Kidney (tissue), 13 donors: ENCODE measurements at regions not wholly inside any gene's neighbourhood (a gene's known extent, or its start where the extent isn't known, plus 50 kb on each side); places are given as distances from the start of the nearest gene placed in this dataset.

Experiments
- DNase-seq, 5 donors: peaks; one replicate each; pipeline ENCODE4 v3.0.0-alpha.2; 2013 to 2020
- FAIRE-seq: peaks from 2 replicates; lab custom pipeline; 2012; peaks lifted over from hg19 to GRCh38; lab: Jason Lieb, UNC
- H3K27ac ChIP-seq, 2 donors: one replicate each; pipeline ENCODE4 v1.7.0; 2013; ENCODE audit warnings: low read depth in 2 of 2, low read length in 2 of 2, inconsistent platforms in 1 of 2
- H3K27me3 ChIP-seq: one replicate; pipeline ENCODE4 v1.7.1; 2013; ENCODE audit warnings: low read length, inconsistent platforms; ENCODE audit not compliant: control insufficient read depth, insufficient read depth
- H3K36me3 ChIP-seq, 3 donors: one replicate each; pipeline versions ENCODE4 v1.7.0 to v1.7.1; 2013; ENCODE audit warnings: low read length in 3 of 3, control low read depth in 1 of 3, inconsistent platforms in 1 of 3; ENCODE audit not compliant: insufficient read depth in 3 of 3, control insufficient read depth in 2 of 3
- H3K4me1 ChIP-seq, 3 donors: one replicate each; pipeline versions ENCODE4 v1.7.0 to v1.7.1; 2013; ENCODE audit warnings: low read length in 3 of 3, inconsistent platforms in 1 of 3, low read depth in 1 of 3; ENCODE audit not compliant: control insufficient read depth in 2 of 3, insufficient read depth in 2 of 3
- H3K4me3 ChIP-seq, 3 donors: one replicate each; pipeline versions ENCODE4 v1.7.0 to v1.8.1; 2013; ENCODE audit warnings: low read length in 3 of 3, control low read depth in 1 of 3, inconsistent platforms in 1 of 3
- H3K9ac ChIP-seq, 3 donors: one replicate each; pipeline versions ENCODE4 v1.7.0 to v1.7.1; 2013; ENCODE audit warnings: low read length in 3 of 3, control low read depth in 1 of 3, inconsistent platforms in 1 of 3
- H3K9me3 ChIP-seq, 3 donors: one replicate each; pipeline versions ENCODE4 v1.7.0 to v1.7.1; 2013; ENCODE audit warnings: low read length in 3 of 3, control low read depth in 1 of 3, inconsistent platforms in 1 of 3; ENCODE audit not compliant: control insufficient read depth in 2 of 3, insufficient read depth in 1 of 3
- CTCF ChIP-seq: IDR thresholded peaks from 3 replicates; pipeline ENCODE4 v1.5.1; 2012; ENCODE audit warnings: mild to moderate bottlenecking, moderate library complexity, borderline replicate concordance; ENCODE audit not compliant: insufficient read depth; ENCODE audit errors: extremely low read depth
- intact Hi-C: fragments of 100-400 bp; cut with DNase I; formaldehyde crosslinking; loops from one replicate; pipeline ENCODE4 v1.11.1; 2022
- donor health status: control.
- donor health status: control.
- donor health status: control.
- donor health status: control.
- donor health status: control.
- donor health status: DM: yes; HTN: yes; CAD: no.
- donor health status: Normal renal cell carcinoma (clear cell type).

- TF ChIP-seq CTCF = no peak
- no peak overlapping the region for H3K4me3 ChIP-seq
- H3K9ac ChIP-seq = no peak overlapping the region
- H3K27ac ChIP-seq = no peak overlapping the region
- DNase-seq = no peak
- no peaks in the 10 kb centered on the region for H3K36me3 ChIP-seq
- no peak for FAIRE-seq
- H3K4me1 ChIP-seq = no peaks in the 10 kb centered on the region
- no peaks in the 10 kb centered on the region for H3K9me3 ChIP-seq
- intact Hi-C loops = no loop called here
- H3K27me3 ChIP-seq = no peaks in the 10 kb centered on the region
These were observed 382.2 kb downstream of the FUT8 start for GRCh38 chr14:65794674-65795279.

GRCh38 chr14:65798216-65798615, 385.7 kb downstream of the FUT8 start:
- H3K9me3 ChIP-seq = no peaks in the 10 kb centered on the region
- no peaks in the 10 kb centered on the region for H3K36me3 ChIP-seq
- FAIRE-seq = no peak
- no peak for DNase-seq
- H3K9ac ChIP-seq = no peak overlapping the region
- intact Hi-C loops = no loop called here
- no peak overlapping the region for H3K4me3 ChIP-seq
- no peaks in the 10 kb centered on the region for H3K4me1 ChIP-seq
- H3K27me3 ChIP-seq = no peaks in the 10 kb centered on the region
- no peak for TF ChIP-seq CTCF
- H3K27ac ChIP-seq = no peak overlapping the region

- no peak overlapping the region for H3K9ac ChIP-seq
- H3K4me3 ChIP-seq = no peak overlapping the region
- no peak overlapping the region for H3K27ac ChIP-seq
- no peaks in the 10 kb centered on the region for H3K27me3 ChIP-seq
- no peaks in the 10 kb centered on the region for H3K9me3 ChIP-seq
- intact Hi-C loops = no loop called here
- no peak for TF ChIP-seq CTCF
- no peaks in the 10 kb centered on the region for H3K4me1 ChIP-seq
- no peak for DNase-seq
- FAIRE-seq = no peak
- H3K36me3 ChIP-seq = no peaks in the 10 kb centered on the region
These were observed 388.2 kb downstream of the FUT8 start for GRCh38 chr14:65800694-65801093.

GRCh38 chr14:65802196-65802595, 389.7 kb downstream of the FUT8 start:
- Histone ChIP-seq H3K27ac (no peak overlapping the region), H3K4me3 (no peak overlapping the region), H3K9me3 (no peaks in the 10 kb centered on the region), H3K27me3 (no peaks in the 10 kb centered on the region), H3K36me3 (no peaks in the 10 kb centered on the region), H3K9ac (no peak overlapping the region), H3K4me1 (no peaks in the 10 kb centered on the region)
- DNase-seq (no peak), FAIRE-seq (no peak)
- no peak for TF ChIP-seq CTCF
- intact Hi-C loops = no loop called here
